CD4-positive, alpha-beta T cell treated with Interleukin-10 for 1 hour (primary cell): ENCODE measurements at regions not wholly inside any gene's neighbourhood (a gene's known extent, or its start where the extent isn't known, plus 50 kb on each side); places are given as distances from the start of the nearest gene placed in this dataset.
"Not testable (repeated sequence)": the region's sequence is repeated elsewhere in the genome, so short reads cannot be mapped to it uniquely, and the experiment has no call there.

ENCODE experiments used
- DNase-seq: peaks from one replicate; pipeline ENCODE4 v3.0.0-alpha.2; 2020

DNA sequence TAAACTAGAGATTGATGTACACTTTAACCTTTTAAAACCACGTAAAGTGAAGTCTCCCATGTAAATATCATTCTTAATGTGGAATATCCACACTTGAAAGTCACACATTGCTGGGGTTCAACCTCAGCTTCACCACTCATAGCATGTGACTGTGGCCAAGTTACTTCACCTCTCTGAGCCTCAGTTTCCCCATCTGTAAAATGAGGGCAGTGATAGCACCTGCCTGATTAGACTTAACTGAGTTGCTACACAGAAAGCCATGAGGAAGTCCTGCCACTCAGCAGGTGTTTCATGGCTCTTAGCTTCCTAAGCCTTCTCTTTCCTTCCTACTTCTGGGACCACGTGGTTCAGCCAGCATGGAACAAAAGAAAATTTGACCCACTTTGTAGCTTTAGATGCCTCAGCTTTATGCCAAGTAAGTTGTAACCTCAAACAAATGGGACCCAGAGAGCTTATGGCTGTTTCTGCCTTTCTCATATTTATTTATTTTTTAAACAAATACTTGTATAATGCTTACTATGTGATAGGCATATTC lies 277.3 kb upstream of the KLF3 start:
- no peak for DNase-seq

GRCh38 chr4:38387348-38387747 lies 276.7 kb upstream of the KLF3 start:
- no peak for DNase-seq

- no peak for DNase-seq
Measured at GRCh38 chr4:38387819-38388218, 276.2 kb upstream of the KLF3 start.

DNA sequence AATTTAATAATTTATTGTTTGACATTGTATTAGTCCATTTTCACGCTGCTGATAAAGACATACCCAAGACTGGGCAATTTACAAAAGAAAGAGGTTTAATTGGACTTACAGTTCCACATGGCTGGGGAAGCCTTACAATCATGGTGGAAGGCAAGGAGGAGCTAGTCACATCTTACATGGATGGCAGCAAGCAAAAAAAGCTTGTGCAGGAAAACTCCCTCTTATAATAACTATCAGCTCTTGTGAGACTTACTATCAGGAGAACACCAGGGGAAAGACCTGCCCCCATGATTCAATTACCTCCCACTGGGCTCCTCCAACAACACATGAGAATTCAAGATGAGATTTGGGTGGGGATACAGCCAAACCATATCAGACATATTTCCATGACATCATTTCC lies 275.1 kb upstream of the KLF3 start:
- not testable (repeated sequence) for DNase-seq

GRCh38 chr4:38390969-38391545 lies 272.9 kb upstream of the KLF3 start:
- no peak for DNase-seq

DNA sequence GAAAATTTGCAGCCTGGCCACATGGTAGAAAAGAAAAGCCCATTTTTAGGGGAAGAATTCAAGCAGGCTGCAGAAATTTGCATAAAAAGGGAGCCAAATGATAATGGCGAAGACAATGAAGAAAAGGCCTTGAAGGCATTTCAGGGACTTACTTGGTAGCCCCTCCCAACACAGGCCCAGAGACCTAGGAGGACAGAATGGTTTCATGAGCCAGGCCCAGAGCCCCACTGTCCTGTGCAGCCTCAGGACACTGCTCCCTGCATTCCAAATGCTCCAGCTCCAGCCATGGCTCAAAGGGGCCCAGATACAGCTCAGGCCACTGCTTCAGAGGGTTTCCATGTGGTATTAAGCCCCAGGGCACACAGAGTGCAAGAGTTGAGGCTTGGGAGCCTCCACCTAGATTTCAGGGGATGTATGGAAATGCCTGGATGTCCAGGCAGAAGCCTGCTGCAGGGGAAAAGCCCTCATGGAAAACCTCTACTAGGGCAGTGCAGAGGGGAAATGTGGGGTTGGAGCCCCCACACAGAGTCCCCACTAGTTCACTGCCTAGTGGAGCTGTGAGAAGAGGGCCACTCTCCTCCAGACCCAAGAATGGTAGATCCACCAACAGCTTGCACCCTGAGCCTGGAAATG lies 271.7 kb upstream of the KLF3 start:
- DNase-seq = no peak

DNA sequence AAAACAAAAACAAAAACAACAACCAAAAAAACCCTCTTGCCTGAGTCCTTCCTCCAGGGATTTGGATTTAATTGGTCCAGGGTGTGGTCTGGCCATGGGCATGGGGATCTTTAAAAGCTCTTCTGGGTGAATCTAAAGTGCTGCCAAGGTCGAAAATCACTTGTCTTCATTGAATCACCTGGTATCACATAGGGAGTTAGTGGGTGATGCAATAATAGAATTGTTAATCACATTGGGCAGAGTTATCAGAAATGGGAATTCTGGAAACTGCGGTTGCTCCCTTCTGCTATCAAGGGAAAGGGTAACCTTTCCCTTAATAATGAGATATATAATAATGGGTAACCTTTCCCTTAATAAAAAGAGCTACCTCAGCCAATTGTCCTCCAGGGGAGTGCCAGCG lies 267.9 kb upstream of the KLF3 start:
- no peak for DNase-seq

DNA sequence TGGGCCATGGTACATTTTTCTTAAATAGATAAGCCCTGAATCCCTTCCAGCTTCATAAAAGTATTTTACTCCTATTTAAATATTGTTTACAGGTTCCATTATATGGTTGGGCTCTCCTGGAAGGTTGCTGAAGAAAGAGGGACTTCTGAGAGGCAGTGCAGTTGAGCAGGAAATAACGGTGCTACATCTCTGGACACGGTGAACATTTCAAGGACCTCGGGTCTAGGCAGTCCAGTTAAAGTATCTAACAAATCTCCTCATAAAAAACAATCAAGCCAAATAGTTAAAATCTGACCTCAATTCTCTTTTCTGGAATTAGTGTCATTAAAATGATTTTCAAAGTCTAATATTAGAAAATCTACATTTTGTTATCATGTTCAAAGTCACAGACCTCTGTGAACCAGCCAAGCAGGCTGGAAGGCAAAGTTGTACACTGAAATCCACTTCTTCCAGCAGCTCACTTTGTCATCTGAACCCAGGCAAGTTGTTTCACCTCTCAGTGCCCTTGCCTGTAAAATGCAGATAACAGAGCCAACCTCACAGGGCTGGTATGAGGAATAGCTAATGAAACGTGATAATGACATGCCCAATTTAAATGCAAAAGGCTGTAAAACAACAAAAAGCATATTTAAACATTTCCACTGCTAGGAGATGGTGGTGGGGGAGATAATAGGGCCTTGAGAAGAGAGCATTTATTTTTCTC lies 267.0 kb upstream of the KLF3 start:
- no peak for DNase-seq

DNA sequence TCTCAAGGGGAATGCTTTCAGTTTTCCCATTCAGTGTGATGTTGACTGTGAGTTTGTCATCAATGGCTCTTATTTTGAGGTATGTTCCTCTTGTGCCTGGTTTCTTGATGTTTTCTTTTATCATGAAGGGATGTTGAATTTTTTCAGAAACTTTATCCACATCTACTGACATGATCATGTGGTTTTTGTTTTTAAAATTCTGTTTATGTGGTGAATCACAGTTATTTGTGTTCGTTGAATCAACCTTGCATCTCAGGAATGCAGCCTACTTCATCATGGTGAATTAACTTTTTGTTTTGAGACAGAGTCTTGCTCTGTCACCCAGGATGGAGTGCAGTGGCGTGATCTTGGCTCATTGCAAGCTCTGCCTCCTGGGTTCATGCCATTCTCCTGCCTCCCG lies 263.1 kb upstream of the KLF3 start:
- no peak for DNase-seq

DNA sequence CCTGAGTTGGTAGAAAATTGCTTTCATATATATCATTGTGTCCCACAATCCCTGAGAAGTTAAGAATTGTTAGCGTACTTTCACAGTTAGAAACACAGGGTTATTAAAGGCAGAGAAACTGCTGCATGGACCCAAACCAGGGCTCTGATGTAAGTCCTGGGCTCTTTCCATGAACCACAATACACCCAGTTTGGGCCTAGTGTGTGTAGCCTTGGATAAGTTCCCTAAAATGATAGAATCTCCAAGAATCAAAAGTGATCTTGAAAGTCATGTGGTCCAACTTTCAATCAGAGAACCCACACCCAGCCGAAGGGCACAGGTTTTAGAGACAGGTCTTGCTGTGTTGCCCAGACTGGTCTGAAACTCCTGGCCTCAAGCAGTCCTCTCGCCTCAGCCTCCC lies 257.8 kb upstream of the KLF3 start:
- no peak for DNase-seq

- DNase-seq = no peak
Measured at GRCh38 chr4:38409852-38410251, 254.1 kb upstream of the KLF3 start.

DNA sequence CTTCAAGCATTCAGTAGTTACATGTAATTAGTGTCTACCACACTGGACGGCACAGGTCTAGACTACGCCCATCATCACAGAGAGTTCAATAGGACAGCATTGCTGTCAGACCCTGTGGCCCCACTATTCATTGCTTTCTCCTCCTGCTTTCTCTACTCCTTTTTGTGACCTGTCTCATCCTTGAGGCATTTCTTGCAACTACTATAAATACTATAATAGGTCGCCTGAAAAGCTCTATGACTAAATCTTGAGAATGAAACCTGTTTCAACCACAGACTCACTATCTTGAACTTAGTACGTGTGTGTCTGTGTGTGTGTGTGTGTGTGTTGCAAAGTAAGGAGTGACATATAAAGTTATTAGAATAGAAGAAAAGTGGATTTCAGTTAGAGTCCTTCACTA lies 252.9 kb upstream of the KLF3 start:
- no peak for DNase-seq

DNA sequence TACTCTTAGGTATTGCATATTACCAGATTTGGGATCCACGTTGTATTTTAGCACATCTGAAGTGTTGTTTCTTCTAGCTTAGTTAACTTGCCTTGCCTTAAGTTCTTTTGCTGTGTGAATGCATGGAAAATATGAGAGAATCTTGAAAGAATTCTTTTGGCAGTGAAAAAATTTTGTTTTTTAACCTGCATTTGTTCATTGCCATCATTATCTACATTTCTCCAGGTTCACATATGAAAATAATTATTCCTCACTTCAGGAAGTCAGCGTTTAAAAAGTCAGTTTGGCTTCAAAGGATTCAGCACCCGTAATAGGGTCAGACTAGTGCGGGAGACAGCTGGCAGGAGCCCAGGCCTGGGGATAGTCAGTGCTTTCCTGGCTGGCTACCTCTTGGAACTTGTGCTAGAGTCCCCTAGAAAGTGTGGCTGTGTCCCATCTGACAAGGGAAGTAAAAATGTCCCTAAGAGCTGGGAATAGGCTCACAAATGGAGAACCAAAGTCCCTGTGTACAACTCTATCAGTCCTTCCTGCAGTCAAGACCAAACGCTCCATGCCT lies 251.9 kb upstream of the KLF3 start:
- DNase-seq = no peak

- no peak for DNase-seq
Measured at GRCh38 chr4:38413524-38414341, 250.3 kb upstream of the KLF3 start.

- no peak for DNase-seq
Measured at GRCh38 chr4:38414410-38414809, 249.6 kb upstream of the KLF3 start.

DNA sequence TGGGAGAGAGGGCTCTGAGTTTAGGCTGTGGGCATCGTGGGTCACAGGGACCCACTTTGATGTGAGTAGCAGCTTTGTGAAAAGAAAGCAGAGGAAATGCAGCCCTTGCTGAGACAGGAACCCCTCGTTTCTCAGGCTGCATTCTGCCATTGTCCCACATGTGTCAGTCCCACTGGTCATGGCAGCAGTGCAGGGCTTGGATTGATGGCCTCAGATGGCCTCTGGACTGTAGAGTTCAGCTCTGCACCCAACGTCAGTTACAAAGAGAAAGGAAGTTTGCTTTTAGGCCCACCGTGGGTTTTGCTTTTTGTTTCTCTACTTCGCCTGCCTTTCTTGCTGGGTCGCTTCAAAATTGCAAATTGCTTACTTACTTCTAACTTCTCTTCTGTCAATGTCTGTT lies 248.3 kb upstream of the KLF3 start:
- DNase-seq = no peak

GRCh38 chr4:38416450-38417014 lies 247.5 kb upstream of the KLF3 start:
- DNase-seq = no peak

DNA sequence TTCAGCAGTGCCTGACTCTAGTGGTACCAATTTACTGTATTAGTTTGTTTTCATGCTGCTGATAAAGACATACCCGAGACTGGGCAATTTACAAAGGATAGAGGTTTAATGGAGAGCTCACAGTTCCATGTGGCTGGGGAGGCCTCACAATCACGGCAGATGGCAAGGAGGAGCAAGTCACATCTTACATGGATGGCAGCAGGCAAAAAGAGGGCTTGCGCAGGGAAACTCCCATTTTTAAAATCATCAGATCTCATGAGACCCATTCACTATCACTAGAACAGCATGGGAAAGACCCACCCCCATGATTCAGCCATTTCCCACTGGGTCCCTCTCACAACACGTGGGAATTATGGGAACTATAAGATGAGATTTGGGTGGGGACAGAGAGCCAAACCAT lies 243.7 kb upstream of the KLF3 start:
- DNase-seq = not testable (repeated sequence)

GRCh38 chr4:38422850-38423249 lies 241.1 kb upstream of the KLF3 start:
- DNase-seq = no peak

DNA sequence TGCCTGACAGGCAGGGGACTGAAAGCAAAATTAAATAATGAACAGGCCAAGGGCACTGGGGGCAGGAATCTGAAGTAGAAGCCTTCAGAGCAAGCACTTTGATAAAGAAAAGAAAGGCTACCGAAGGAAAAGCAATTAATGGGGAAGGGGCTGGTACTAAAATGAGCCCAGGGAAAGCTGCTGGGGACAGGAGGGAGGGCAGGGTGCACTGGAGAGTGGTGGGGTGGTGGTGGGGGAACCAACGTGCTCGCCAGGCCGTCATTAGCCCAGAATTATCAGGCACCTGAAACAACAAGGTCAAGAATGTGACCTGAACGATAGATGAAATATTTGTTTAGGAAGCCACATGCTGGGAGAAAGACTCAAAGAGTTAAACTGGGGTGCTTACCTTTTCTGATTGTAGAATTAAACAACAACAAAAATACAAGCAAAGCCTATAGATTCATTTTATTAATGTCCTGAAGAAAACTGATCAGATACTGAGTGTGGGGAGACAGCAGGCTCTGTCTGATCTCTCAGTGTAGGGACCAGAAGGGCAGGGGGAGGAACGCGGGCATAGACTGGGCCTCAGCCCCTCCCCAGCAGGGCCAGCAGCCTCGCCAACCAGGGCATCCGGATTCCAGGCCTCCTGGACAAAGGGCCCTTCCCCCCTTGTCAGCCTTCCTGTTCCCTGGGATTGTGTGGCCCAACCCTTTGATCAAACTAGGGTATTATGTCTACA lies 239.7 kb upstream of the KLF3 start:
- DNase-seq = no peak

DNA sequence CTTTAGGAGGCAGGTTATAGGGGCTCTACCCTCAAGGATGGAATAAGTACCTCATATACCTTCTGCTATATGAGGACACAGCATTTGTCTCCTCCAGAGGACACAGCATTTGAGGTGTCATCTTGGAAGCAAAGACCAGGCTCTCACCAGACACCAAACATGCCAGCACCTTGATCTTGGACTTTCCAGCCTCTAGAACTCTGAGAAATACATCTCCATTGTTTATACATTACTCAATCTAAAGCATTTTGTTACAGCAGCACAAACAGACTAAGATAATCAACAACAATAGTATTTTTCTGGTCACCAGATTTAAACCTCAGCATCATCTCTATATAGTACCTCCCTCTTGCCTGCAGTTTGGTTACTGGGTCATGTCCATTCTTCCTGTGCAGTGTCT lies 237.5 kb upstream of the KLF3 start:
- DNase-seq = no peak

- DNase-seq = no peak
Measured at GRCh38 chr4:38430841-38431240, 233.2 kb upstream of the KLF3 start.
